ENCODE measurements at regions not wholly inside any gene's neighbourhood (a gene's known extent, or its start where the extent isn't known, plus 50 kb on each side); places are given as distances from the start of the nearest gene placed in this dataset.

DNA sequence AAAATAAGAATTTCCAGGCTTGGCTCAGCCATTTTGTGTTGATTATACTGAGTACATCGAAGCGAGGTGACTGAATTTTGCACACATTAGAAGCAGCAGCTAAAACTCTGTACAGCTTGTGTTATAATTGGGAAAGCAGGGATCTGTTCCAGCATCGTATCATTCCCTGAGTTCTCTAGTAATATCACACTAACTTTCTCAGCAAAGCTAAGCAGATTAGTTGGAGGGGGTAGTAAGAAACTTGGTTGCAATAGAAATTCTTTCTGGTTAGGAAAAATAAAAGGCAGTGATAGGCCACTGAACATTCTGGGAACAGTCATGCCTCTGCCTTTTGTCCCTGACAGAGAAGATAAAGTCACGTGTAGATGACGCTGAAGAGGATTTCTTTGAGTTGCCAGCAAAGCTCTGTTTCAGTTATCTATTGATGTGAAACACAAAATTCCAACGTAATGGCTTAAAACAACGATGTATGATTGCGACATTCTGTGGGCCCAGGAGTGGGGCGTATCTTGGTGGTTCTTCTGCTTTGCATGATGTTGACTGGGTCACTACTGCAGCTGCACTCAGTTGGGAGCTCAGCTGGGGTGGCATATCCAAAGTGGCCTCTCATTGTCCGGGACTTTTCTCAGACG, 202.1 kb upstream of the MEX3C start:
- DNase-seq: no peak

DNA sequence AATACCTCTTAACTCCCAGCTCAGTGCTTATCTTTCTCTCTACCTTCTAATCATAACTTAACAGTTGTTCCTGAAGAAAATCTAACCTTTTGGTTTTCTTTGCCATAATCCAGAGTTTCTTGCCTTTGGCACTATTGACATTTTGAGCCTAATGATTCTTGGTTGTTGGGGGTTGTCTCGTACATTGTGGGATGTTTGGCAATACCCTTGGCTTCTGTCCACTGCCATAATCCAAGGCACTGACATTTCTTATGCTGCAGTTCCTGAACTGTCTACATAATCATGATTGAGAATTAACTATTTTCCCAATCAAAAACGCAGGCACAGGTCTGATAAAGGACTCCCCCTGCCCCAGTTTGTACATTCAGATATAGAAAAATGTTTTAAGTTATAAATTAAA, 203.2 kb upstream of the MEX3C start:
- no peak for DNase-seq

DNA sequence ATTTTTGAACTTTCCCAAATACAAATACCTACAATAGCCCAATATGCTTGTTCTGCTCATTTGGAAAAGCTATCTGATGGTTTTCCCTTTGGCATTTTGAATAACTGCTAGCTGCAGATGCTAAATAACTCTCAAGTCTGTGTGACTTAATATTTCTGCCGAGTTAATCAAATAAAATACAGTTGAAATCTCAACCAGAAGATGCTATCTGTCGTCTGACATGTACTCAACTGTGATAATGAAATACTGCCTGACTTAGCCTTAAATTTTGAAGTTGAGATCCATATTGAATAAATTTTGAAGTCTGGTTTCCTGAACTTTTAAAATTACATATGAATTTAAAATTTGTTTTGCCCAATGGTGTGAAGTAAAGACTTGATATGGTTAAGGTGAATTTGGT, 204.4 kb upstream of the MEX3C start:
- DNase-seq: no peak

DNA sequence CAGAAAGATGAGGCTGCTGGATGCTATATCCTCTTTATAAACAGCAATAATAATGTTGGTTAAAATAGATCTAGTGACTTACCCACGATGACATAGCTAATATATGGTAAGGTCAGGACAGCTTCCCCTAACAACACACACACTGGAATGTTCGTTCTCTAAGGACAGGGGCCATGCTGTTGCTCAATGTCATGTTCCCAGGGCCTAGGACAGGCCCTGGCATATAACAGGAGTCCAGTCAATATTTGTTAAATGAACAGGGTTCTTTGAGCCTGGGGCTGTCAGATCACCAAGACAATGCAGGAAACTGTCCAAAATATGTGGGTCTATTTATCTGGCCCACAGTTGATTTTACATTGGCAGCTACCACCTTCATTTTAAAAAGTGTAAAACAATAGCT, 207.1 kb upstream of the MEX3C start:
- no peak for DNase-seq

DNA sequence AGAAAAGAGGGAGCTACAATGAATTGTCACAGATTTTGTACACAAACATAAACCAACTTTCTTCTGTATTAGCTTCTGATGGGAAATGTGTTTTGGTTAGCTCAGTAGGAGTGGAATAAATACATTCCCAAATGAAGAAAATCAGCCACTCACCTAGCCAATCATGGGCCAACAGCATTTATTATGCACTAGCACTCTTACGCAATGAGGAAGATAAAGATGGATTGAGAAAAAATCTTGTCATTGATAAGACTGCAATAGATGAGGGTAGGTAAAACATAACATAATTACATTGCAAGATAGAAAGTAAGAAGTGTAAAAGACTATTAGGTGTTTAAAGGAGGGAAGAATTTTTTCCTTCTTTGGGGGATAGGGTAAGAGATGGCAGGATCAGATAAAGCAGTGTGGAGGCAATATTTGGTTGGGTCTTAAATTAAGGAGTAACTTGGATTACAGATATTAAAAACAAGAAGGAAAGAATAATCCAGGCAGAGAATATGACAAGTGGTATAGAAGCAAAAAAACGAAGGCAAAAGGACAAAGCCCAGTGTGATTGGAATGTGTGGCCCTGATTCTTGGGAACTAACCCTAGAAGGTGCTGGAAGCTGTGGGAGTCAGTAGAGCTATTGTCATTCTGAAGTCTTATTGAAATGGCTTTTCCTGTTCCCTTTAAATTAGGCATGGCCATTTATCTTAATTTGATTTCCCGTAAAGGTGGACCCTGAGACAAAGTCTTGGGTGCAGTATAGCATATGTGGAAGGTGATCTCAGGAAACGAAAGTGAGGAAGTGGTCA, 208.4 kb upstream of the MEX3C start:
- DNase-seq: no peak

DNA sequence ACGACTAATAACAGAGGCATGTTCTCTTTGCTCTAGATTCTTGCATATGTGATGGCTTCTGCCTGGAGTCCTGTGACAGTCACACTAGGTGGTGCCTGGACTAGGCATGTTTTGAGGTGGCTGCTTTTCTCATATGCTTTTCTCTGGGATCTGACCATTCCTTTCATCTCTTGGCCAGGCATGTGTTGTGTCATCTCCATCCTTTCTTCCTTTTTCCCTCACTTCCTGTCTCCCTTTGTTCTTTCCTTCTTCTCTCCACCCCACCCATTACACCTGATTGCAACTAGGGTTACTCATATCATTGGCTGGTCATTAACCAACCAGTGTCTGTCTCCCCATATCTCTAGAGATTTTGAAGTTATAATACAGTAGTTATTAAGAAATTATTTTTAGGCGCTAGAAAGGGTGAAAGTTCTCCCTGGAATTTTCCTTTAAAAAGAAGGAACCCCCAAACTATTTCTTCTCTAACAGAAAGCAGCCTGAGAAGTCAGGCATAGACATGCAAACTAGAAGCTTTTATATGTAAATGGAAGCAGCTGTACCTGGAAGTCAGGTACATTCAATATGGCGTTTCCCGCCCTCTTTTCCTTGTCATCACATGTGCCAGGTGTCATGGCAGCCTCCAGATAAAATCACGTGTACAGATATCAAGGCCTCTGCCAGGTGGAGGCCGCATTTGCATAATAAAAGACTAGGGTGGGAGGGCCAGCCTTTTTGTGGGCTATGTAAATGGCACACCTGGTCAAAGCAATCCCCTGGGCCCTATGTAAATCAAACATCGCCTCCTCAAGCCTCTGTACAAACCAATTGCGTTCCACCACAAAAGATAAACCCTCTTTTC, 220.4 kb upstream of the MEX3C start:
- DNase-seq: no peak

DNA sequence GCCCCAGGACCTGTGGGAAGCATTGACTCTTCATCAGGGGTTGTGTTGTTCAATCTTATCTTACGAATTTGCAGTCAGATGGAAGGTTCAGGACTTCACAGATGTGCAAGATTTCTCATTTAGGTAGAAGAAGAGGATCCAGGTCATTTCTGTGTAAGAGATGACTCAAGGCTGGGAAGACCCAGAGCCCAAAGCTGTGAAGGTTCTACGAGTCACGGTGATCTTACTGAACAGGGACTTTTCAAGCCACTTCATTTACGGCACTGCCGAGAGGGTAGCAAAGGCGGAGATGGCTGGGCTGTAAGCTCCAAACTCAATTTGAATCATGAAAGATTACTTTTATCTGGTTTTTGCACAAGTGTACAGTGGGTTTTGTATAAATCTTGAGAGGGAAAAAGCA, 228.0 kb upstream of the MEX3C start:
- DNase-seq: no peak

DNA sequence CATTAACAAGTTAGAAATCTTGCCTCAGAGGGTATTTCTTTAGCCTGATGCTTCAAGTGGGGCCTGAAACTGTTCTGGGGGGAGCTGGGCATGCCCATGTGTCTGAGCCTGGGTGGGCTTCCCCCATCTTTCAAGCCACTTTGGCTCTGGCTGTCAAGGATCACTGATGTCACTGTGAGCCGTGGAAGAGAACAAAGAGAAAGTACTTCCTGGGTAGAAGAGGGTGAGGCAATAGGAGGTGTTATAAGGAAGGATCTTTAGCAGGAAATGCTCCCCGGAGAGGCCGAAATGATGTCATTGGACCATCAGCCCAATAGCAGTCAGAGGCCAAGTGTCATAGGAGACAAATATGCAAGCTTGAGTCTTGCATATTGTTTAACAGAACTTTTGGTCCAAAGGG, 228.4 kb upstream of the MEX3C start:
- DNase-seq: no peak

DNA sequence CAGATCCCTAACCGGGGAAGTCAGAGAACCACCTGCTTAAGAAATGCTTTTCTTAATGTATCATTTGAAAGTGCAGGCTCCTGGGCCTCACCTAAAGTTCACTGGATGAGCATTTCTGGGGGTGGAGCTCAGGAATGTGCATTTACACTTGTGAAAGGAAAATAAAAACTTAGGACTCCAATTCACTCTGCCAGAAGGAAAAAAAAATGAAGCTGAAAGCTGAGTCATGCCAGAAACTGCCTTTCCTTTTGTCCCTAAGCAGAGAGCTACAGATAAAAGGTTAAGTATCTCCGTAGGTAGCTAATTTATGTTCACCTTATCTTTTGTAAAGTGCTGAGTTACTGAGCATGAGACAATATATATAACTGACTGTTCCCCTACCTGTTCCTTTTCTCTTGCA, 229.5 kb upstream of the MEX3C start:
- DNase-seq: no peak

DNA sequence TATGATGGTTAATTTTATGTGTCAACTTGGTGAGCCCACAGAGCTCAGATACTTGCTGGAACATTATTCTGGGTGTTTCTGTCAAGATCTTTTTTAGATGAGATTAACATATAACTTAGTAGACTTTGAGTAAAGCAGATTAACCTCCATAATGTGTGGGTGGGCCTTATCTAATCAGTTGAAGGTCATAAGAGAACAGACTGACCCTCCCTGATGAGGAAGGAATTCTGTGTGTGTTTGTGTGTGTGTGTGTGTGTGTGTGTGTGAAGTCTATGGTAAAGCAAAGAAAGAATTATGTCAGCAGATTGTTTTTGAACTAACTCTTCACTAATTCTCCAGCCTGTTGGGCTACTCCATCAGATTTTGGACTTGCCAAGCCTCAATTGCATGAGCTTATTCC, 232.2 kb upstream of the MEX3C start:
- DNase-seq: no peak

DNA sequence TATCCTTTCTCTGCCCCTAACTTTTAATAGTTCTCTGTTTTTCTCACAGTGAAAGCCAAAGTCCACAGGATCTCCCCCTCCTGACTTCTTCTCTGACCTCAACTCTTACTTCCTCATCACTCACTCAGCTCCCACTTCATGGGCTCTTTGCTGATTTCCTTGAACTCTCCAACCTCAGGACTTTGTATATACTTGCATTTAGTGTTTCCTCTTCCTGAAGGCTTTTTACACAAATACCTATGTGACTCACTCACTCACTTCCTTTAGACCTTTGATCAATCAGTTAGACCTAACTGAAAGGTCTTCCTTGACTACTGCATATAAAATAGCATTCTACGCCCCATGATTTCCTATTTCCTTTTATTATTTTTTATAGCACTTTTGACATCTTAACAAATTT, 233.1 kb upstream of the MEX3C start:
- DNase-seq: no peak

DNA sequence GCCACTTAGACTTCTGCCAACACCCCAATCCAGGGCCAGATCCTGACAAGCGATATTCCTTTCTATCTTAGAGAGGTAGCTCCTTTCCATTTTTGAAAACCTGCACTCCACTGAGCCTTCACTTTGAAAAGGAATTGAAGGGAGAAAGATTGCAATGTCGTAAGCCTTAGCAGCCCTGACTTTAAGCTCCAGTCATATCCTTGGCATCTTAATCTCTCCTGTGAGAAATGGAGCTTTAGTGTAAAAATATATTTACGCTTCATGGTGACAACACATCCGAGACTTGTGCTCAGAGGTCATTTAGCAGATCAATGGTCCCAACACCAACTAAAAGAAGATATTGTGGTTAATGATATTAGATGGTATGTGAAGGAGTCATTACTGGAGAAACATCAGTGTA, 235.8 kb upstream of the MEX3C start:
- no peak for DNase-seq

DNA sequence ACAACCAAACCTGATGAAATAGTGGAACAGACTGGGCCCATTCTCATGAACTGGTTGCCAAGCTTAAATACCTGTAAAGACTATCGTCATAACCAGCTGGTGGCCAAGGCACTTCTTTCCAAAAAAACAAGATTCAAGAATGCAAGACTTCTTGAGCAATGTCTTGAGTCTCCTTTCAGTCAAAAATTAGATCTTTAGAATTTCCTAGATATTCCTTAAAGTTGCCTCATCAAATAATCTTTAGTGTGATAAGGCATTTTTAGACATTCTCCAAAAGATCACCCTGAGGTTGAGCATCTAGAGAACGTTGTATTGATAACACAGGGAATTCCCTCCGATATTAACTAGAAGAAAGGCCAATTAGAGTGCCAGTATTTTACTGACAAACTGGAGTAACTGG, 236.4 kb upstream of the MEX3C start:
- no peak for DNase-seq

DNA sequence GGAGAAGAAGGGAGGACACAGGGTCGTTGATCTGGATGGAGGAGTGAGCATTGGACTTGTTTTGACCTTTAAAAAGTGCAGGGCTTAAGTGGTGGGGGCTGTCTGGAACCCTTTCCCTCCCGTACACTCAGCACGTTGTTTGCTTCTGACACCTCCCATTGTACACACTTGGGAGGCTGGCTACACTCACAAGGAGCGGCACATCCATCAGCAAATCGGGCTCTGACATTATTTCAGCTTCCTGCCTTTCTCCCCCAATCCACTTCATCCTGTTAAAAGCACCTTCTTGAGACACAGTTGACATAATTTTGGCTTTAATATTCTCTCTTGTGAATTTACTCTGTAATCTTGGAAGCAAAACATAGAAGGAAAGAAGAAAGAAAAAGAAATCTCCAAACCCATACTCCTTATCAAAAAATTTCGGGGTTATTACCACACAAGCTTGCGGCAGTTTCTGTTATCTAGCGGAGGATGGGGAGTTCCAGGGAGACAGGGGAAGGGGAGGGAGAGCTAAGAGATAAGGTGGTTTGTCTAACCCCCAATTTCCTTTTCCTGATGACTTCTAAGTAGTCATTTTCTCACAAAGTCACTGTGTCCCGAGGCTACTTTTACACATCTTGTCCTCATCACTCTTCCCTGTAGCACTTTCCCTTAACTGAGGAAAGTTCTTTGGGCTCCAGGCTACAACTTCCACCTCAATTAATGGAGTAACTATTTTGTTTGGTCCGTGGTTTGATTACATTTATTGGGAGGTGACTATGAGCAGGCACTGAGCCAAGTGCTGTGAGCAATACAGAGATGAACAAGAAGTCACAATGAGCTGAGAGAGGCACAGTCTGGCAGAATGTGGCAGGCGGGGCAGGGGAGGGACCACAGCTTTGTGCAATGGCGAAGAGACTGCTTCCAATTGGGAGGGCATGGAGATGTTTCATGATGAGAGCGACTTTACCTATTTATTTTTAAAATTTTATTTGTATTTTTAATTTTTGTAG, 240.1 kb upstream of the MEX3C start:
- DNase-seq: no peak

DNA sequence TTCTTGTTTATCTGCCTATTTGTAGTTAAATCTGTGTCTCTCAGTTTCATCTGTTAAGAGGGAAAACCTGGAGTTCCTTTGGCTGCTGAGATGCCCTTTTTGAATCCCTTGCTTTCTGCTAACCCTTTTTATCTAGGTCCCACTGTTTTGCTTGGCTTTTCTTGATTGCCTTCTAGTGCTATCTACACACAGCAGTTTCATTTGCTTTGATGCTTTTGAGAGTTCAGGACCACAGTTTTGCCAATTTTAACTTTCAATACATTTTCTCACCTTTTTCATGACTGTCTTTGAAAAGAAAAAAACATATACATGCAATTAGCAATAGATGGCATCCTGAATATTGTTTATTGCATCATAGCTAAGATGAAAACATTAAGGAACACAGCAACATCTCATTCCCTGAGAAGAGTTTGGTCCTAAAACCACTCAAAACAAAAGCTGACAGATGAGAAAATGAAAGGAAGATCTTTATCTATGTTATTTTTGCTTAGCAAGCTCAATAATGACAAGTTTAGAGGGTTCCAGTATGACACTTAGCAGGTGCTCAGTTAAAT, 241.4 kb upstream of the MEX3C start:
- DNase-seq: no peak

DNA sequence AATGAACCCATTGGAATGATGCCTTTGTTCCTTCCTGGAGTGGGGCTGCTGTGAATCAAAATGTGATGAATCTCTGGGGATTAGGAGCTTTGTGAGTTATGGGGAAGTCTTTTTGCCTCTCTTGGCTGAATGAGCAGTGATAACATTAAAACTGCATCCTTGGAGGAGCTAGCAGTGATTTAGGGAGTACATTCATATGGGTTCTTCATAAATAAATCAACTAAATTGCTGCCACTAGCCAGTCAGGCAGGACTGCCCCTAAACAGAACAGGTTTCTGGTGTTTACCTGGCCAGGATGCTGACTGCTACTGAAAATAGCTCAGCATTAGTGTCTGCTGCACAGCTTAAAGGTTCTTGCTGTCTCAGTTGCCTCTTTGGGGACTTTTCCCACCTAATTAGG, 244.5 kb upstream of the MEX3C start:
- DNase-seq: no peak

DNA sequence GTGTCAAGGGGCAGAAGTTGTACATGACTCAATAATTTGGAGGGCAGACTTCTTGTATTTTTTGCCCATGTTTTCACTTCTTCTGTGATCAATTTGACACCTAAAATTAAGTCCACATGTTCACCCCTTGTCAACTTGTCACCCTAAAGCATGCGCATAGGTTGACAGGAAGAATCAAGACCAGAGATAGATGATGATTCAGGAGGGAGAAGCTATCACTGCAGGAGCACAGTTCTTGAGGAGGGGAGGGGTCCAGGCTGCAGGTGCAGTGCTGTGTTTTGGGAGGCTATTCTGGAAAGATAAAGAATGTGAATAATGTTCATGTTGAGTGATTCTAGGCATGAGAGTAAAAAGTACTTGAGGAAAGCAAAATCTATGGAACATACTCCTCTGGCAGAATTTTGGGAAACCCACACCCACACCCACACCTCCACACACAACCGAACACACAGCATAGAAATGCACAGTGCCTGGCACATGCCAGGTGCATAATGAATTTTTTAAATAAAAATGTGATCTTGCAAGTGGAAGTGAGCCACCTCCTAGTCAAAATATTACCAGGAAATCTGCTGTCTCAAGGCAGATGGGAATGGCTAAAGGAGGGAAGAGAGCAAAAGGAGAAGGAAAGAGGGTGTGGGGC, 249.2 kb upstream of the MEX3C start:
- DNase-seq: no peak

DNA sequence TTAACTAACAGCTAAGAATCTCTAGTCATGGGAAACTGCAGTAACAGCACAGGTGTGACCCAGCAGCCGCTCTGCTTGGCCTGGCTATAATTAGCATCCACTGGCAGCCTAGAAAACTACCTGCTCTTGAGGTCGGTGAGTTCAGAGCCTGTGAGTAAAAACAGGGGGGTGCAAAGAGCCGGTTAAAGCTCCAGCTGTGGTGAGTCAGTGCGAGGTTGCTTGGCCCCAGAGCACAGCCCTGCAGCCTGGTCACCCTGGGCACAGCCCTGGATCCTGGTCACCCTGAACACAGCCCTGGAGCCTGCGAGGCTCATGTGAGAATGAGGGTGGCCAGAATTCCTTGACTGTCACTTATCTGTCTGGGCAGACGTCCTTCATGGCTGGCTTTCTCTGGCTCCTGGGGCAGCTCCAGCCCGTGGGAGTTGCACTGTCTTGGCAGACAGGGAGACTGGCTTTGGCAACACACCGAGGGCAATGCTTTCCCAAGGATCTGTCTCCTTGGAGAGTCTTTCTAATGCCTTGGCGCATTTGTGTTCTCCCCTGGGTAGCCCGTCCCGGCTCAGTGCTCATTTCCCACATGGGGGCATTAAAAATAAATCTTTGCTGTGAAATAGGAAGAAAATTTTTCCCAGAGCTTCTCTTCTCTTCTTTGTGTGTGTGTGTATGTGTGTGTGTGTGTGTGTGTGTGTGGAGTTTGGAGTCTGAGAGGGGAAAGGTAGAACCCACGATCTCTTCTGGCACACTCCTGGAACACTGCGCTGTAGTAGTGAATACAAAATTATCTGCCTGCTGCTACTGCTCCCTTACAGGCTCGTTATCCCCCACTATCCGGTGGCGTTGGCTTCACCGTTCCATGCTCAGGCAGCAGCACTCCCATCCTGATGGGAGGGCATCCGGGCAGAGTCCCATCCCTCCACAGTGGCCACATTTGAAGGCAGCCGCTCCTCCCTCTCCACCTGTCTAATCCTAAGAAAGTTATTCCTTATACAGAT, 250.2 kb upstream of the MEX3C start:
- no peak for DNase-seq

DNA sequence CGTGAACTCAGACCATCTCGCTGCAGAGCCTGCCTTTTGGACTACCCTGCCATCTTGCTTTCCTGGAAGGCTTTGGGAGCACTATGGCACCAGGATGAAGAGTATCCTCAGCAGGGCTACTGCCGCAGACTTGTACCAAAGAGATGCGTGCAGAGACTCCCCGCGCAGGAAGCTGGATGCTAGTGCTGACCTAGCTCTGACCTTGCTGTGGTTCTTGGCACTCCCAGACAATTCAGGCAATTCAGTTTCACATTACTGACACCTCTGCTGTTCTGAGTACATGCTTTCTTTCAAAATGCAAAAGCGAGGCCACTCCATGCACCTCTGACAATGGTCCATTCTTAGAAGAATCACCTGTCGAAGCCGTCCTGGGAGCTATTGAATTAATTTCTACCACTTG, 251.5 kb upstream of the MEX3C start:
- DNase-seq: no peak

DNA sequence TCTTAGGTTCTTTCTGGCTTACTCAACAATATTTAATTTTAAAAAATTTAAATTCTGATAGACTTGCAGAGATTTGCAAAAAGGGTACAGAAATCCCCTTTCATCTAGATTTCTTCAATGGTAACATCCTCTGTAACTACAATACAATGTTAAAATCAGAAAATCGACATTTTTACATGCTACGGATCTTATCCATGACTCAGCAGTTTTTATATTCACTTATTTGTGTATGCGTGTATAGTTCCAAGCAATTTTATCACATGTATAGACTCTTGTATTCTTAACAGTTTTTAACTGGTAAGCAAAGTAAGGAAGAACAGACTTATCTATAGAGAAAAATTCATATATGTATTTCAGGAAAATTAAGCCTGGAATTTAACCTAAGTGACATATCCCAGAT, 256.1 kb upstream of the MEX3C start:
- no peak for DNase-seq

Measured in muscle of arm (tissue), 1 donor.